LNCaP clone FGC (cell line): ENCODE measurements at regions not wholly inside any gene's neighbourhood (a gene's known extent, or its start where the extent isn't known, plus 50 kb on each side); places are given as distances from the start of the nearest gene placed in this dataset.

Experiments
- DNase-seq: peaks from one replicate; pipeline ENCODE4 v3.0.0-alpha.2; 2011; ENCODE audit warnings: low read depth
- H3K4me3 ChIP-seq: 2 replicates; pipeline ENCODE4 v1.5.1; 2011; ENCODE audit warnings: mild to moderate bottlenecking, low read depth, low read length, control low read depth
- TF ChIP-seq, protein P1 (sequence below): IDR thresholded peaks from 2 replicates; pipeline ENCODE4 v1.5.1; 2012; ENCODE audit warnings: mild to moderate bottlenecking; ENCODE audit not compliant: control insufficient read depth, insufficient read depth; ENCODE audit errors: extremely low read depth

DNA sequence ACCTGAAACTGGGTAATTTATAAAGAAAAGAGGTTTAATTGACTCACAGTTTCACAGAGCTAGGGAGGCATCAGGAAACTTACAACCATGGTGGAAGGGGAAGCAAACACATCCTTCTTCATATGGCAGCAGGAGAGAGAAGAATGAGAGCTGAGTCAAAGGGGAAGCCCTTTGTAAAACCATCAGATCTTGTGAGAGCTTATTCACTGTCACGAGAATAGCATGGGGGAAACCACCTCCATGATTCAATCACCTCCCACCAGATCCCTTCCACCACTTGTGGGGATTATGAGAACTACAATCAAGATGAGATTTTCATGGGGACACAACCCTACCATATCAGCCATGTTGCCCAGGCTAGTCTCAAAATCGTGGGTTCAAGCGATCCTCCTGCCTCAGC, 143.4 kb downstream of the FGF18 start:
- no peak overlapping the region for H3K4me3 ChIP-seq
- TF ChIP-seq, protein P1, sequence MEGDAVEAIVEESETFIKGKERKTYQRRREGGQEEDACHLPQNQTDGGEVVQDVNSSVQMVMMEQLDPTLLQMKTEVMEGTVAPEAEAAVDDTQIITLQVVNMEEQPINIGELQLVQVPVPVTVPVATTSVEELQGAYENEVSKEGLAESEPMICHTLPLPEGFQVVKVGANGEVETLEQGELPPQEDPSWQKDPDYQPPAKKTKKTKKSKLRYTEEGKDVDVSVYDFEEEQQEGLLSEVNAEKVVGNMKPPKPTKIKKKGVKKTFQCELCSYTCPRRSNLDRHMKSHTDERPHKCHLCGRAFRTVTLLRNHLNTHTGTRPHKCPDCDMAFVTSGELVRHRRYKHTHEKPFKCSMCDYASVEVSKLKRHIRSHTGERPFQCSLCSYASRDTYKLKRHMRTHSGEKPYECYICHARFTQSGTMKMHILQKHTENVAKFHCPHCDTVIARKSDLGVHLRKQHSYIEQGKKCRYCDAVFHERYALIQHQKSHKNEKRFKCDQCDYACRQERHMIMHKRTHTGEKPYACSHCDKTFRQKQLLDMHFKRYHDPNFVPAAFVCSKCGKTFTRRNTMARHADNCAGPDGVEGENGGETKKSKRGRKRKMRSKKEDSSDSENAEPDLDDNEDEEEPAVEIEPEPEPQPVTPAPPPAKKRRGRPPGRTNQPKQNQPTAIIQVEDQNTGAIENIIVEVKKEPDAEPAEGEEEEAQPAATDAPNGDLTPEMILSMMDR, result no peak
- DNase-seq, result no peak

DNA sequence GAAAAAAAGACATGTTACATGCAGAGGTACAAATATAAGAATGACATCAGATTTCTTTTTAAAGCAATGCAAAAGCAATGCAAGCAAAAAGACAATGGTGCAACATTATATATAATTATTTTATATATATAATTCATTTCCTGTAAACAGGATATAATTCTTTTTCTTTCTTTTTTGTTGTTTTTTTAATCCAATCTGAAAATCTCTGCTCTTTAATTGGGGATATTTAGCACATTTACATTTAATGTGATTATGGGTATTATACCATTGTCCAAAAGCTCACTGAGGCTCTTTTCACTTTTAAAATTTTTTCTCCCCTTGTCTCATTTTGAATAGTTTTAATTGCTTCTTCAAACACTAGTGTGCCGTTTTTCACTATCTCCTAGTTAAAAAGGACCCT, 148.9 kb downstream of the FGF18 start:
- TF ChIP-seq, protein P1, result no peak

DNA sequence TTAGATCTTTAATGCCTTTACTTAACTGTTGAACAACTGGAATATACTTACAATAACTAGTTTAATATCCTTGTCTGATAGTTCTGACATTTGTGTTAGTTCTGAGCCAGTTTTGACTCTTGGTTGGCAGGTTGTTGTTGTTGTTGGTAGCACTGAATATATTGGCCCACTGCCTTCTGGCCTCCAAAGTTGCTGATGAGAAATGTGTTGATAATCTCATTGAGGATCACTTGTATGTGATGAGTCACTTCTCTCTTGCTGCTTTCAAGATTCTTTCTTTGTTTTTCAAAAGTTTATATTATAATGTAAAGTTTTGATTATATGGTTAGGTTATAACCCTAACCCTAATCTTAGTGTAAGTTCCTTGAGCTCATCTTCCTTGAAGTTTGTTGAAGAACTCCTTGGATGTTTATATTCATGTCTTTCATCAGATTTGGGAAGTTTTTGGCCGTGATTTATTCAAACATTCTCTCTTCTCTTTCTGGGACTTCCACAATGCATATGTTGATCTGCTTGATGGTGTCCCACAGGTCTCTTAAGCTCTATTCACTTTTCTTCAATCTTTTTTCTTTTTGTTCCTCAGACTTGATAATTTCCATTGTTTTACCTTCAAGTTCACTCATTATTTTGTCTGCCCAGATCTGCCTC, 149.7 kb downstream of the FGF18 start:
- TF ChIP-seq, protein P1, result no peak
- DNase-seq, result no peak
- H3K4me3 ChIP-seq, result no peak overlapping the region

More for the DNA sequence above, 148.9 kb downstream of the FGF18 start:
- no peak overlapping the region for H3K4me3 ChIP-seq
- no peak for DNase-seq

GRCh38 chr5:171570244-171570825, 150.9 kb downstream of the FGF18 start:
- TF ChIP-seq, protein P1, result no peak
- no peak for DNase-seq
- no peak overlapping the region for H3K4me3 ChIP-seq

- H3K4me3 ChIP-seq, result no peak overlapping the region
- no peak for DNase-seq
- TF ChIP-seq, protein P1, result no peak
Measured at GRCh38 chr5:171571663-171572062, 152.2 kb downstream of the FGF18 start.

DNA sequence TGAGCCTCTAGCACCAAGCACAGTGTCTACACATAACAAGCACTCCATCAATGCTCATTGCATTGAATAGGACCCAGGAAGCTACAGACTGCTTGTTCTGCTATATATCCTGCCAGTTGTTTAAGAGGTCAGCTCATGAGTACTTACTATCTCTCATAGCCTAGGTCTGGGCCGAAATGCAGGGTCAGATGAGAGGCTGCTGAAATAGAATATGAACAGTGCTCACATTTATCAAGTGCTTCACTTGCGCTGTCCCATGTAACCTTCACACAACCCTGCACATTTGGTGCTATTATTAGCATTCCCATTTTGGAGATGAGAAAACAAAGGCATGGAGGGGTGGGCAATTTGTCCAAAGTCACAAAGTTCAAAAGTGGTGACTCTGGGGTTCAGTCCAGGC, 153.6 kb downstream of the FGF18 start:
- TF ChIP-seq, protein P1, result no peak
- no peak for DNase-seq
- no peak overlapping the region for H3K4me3 ChIP-seq
